IMR-90 (cell line): ENCODE measurements at regions not wholly inside any gene's neighbourhood (a gene's known extent, or its start where the extent isn't known, plus 50 kb on each side); places are given as distances from the start of the nearest gene placed in this dataset.

Source experiments
- ATAC-seq: fragments of 200-7000 bp; cut with Tn5 transposase; 2 replicates; pipeline ENCODE4 v1.9.1; 2020; ENCODE audit warnings: low read depth, mild to moderate bottlenecking, moderate library complexity
- BruUV-seq: library from RNA; stranded (reverse); fragments of 400-500 nt; replicated peaks from 2 replicates; lab custom pipeline; 2021; lab: Mats Ljungman, UMichigan
- CTCF ChIA-PET: fragments of 300-600 bp; formaldehyde crosslinking; extraction: SDS; loops from one replicate; lab custom pipeline; 2021; ENCODE audit warnings: antibody characterized with exemption; lab: Yijun Ruan, JAX
- POLR2A ChIA-PET: fragments of 300-600 bp; sonication (Branson Sonifier 250); formaldehyde crosslinking; loops from one replicate; lab custom pipeline; 2022; ENCODE audit warnings: antibody characterized with exemption; ENCODE audit not compliant: unreplicated experiment; lab: Charles Lee
- DNase-seq: peaks from one replicate; pipeline ENCODE4 v3.0.0; 2013
- H2AFZ ChIP-seq: replicated peaks from 2 replicates; pipeline ENCODE3; 2013; ENCODE audit warnings: low read length, mild to moderate bottlenecking; ENCODE audit not compliant: poor library complexity
- H2AK5ac ChIP-seq: 2 replicates; pipeline ENCODE4 v1.6.1; 2013; ENCODE audit warnings: low read depth, low read length, inconsistent platforms
- H2AK9ac ChIP-seq: replicated peaks from 2 replicates; pipeline ENCODE3; 2013; ENCODE audit warnings: mild to moderate bottlenecking, low read depth, low read length, moderate library complexity; ENCODE audit not compliant: poor library complexity
- H2BK120ac ChIP-seq: 2 replicates; pipeline ENCODE4 v1.6.1; 2013; ENCODE audit warnings: low read depth, low read length, inconsistent platforms
- H2BK15ac ChIP-seq: 3 replicates; pipeline ENCODE4 v1.6.1; 2013; ENCODE audit warnings: low read depth, low read length, inconsistent platforms
- H2BK20ac ChIP-seq: 2 replicates; pipeline ENCODE4 v1.6.1; 2013; ENCODE audit warnings: low read depth, mild to moderate bottlenecking, inconsistent platforms, low read length, moderate library complexity
- H2BK5ac ChIP-seq: 2 replicates; pipeline ENCODE4 v1.6.1; 2013; ENCODE audit warnings: mild to moderate bottlenecking, low read depth, low read length, inconsistent platforms; ENCODE audit not compliant: poor library complexity, severe bottlenecking
- H3K14ac ChIP-seq: replicated peaks from 2 replicates; pipeline ENCODE4 v1.6.1; 2013; ENCODE audit warnings: low read depth, low read length, inconsistent platforms
- H3K18ac ChIP-seq: 2 replicates; pipeline ENCODE4 v1.6.1; 2013; ENCODE audit warnings: low read depth, low read length, control low read depth
- H3K23ac ChIP-seq: 2 replicates; pipeline ENCODE4 v1.6.1; 2013; ENCODE audit warnings: low read depth, low read length, inconsistent platforms
- H3K27ac ChIP-seq: 2 replicates; pipeline ENCODE4 v1.5.1; 2013; ENCODE audit warnings: mild to moderate bottlenecking, control low read depth, low read length; ENCODE audit not compliant: insufficient read depth
- H3K27me3 ChIP-seq: 2 replicates; pipeline ENCODE4 v1.6.1; 2013; ENCODE audit warnings: low read length; ENCODE audit not compliant: control insufficient read depth, insufficient read depth
- H3K36me3 ChIP-seq: 2 replicates; pipeline ENCODE4 v1.6.1; 2013; ENCODE audit warnings: low read length, mixed read lengths; ENCODE audit not compliant: control insufficient read depth, insufficient read depth
- H3K4ac ChIP-seq: 2 replicates; pipeline ENCODE4 v1.6.1; 2013; ENCODE audit warnings: low read depth, low read length, inconsistent platforms
- H3K4me1 ChIP-seq: 2 replicates; pipeline ENCODE4 v1.6.1; 2013; ENCODE audit warnings: low read length, mixed read lengths; ENCODE audit not compliant: control insufficient read depth, insufficient read depth
- H3K4me2 ChIP-seq: 2 replicates; pipeline ENCODE4 v1.6.1; 2013; ENCODE audit warnings: low read depth, mild to moderate bottlenecking, control low read depth, low read length, moderate library complexity
- H3K4me3 ChIP-seq: 2 replicates; pipeline ENCODE4 v1.5.1; 2013; ENCODE audit warnings: low read depth, mild to moderate bottlenecking, control low read depth, low read length, moderate library complexity; ENCODE audit not compliant: insufficient read depth
- H3K56ac ChIP-seq: 2 replicates; pipeline ENCODE4 v1.6.1; 2013; ENCODE audit warnings: low read length, inconsistent platforms; ENCODE audit not compliant: insufficient read depth; ENCODE audit errors: extremely low read depth
- H3K79me1 ChIP-seq, 2 experiments: 2 replicates each; pipeline ENCODE4 v1.6.1; 2013; ENCODE audit warnings: low read length in 2 of 2, inconsistent platforms in 1 of 2, low read depth in 1 of 2
- H3K9ac ChIP-seq: 2 replicates; pipeline ENCODE4 v1.6.1; 2013; ENCODE audit warnings: low read depth, low read length, control low read depth
- H3K9me1 ChIP-seq: 2 replicates; pipeline ENCODE4 v1.6.1; 2013; ENCODE audit warnings: low read length, inconsistent platforms; ENCODE audit not compliant: insufficient read depth
- H3K9me3 ChIP-seq: 2 replicates; pipeline ENCODE4 v1.6.1; 2013; ENCODE audit warnings: low read length; ENCODE audit not compliant: control insufficient read depth, insufficient read depth
- H4K20me1 ChIP-seq: 2 replicates; pipeline ENCODE4 v1.6.1; 2013; ENCODE audit warnings: low read length, inconsistent platforms; ENCODE audit not compliant: insufficient read depth
- H4K5ac ChIP-seq: 2 replicates; pipeline ENCODE4 v1.6.1; 2013; ENCODE audit warnings: mild to moderate bottlenecking, low read depth, low read length, control low read depth
- H4K8ac ChIP-seq, 2 experiments: 2 replicates each; pipeline ENCODE4 v1.6.1; 2013; ENCODE audit warnings: low read depth in 2 of 2, low read length in 2 of 2, control low read depth in 1 of 2, inconsistent platforms in 1 of 2
- H4K91ac ChIP-seq: 2 replicates; pipeline ENCODE4 v1.6.1; 2013; ENCODE audit warnings: low read depth, low read length, inconsistent platforms; ENCODE audit not compliant: insufficient read depth
- BHLHE40 ChIP-seq: fragments of 150-350 bp; IDR thresholded peaks from 2 replicates; pipeline ENCODE4 v1.6.1; 2016; ENCODE audit warnings: mild to moderate bottlenecking, low read depth, low read length
- CEBPB ChIP-seq: IDR thresholded peaks from 2 replicates; pipeline ENCODE4 v1.6.1; 2012; ENCODE audit warnings: low read depth, low read length, improper control_type of control experiment
- CHD1 ChIP-seq: IDR thresholded peaks from 2 replicates; pipeline ENCODE4 v1.6.1; 2012; ENCODE audit warnings: low read depth, low read length, improper control_type of control experiment
- CTCF ChIP-seq: conservative IDR thresholded peaks from 2 replicates; pipeline ENCODE4 v1.5.1; 2012; ENCODE audit warnings: mild to moderate bottlenecking, low read depth, low read length, improper control_type of control experiment
- ELK1 ChIP-seq: fragments of 150-350 bp; IDR thresholded peaks from 2 replicates; pipeline ENCODE4 v1.6.1; 2016; ENCODE audit warnings: low read depth, mild to moderate bottlenecking, low read length, moderate library complexity, borderline replicate concordance
- FOS ChIP-seq: fragments of 150-350 bp; IDR thresholded peaks from 2 replicates; pipeline ENCODE4 v1.6.1; 2016; ENCODE audit warnings: low read depth, low read length
- MAFK ChIP-seq: IDR thresholded peaks from 2 replicates; pipeline ENCODE4 v1.6.1; 2012; ENCODE audit warnings: low read depth, low read length, improper control_type of control experiment
- MAZ ChIP-seq: IDR thresholded peaks from 2 replicates; pipeline ENCODE4 v1.6.1; 2012; ENCODE audit warnings: low read depth, mild to moderate bottlenecking, low read length, improper control_type of control experiment, moderate library complexity, borderline replicate concordance
- NFE2L2 ChIP-seq: fragments of 150-350 bp; IDR thresholded peaks from 2 replicates; pipeline ENCODE4 v1.6.1; 2016; ENCODE audit warnings: low read depth, mild to moderate bottlenecking, low read length
- RAD21 ChIP-seq: IDR thresholded peaks from 2 replicates; pipeline ENCODE4 v1.6.1; 2012; ENCODE audit warnings: low read length, improper control_type of control experiment
- RCOR1 ChIP-seq: IDR thresholded peaks from 2 replicates; pipeline ENCODE4 v1.6.1; 2012; ENCODE audit warnings: mild to moderate bottlenecking, low read length, improper control_type of control experiment; ENCODE audit not compliant: insufficient replicate concordance
- SMC3 ChIP-seq: fragments of 150-350 bp; IDR thresholded peaks from 2 replicates; pipeline ENCODE4 v1.6.1; 2016; ENCODE audit warnings: low read depth, mild to moderate bottlenecking, antibody characterized with exemption, low read length, moderate library complexity
- USF2 ChIP-seq: fragments of 150-350 bp; IDR thresholded peaks from 2 replicates; pipeline ENCODE4 v1.6.1; 2017; ENCODE audit warnings: mild to moderate bottlenecking, antibody characterized with exemption, low read length, low read depth
- WGBS, 2 experiments: methylation state at CpG; one replicate each; pipeline versions ENCODE4 v1.1.5 to v1.1.7; 2013; ENCODE audit warnings: missing lambda C conversion rate in 2 of 2; ENCODE audit not compliant: insufficient read length in 1 of 2; ENCODE audit errors: extremely low coverage in 2 of 2; 5-methylcytosine and 5-hydroxymethylcytosine counted together
- dilution Hi-C: fragments of 300-500 bp; cut with HindIII; formaldehyde crosslinking; loops from one replicate; pipeline ENCODE4 v1.14.3; 2018; ENCODE audit warnings: low sequenced_read_pairs; ENCODE audit not compliant: unreplicated experiment
- in situ Hi-C: fragments of 300-500 bp; cut with MboI; formaldehyde crosslinking; loops from 3 replicates; pipeline ENCODE4 v1.14.3; 2019; ENCODE audit warnings: low sequenced_read_pairs, inconsistent platforms, mixed read lengths
- intact Hi-C: fragments of 100-400 bp; cut with micrococcal nuclease; formaldehyde crosslinking; loops from 2 replicates; pipeline ENCODE4 v1.10.0; 2022

GRCh38 chr11:134981835-134982234 lies 569.8 kb upstream of the B3GAT1 start:
- H4K8ac ChIP-seq = no peak overlapping the region
- H2AK5ac ChIP-seq = no peak overlapping the region
- intact Hi-C loops = no loop called here
- H4K91ac ChIP-seq = no peak overlapping the region
- H2BK120ac ChIP-seq = no peak overlapping the region
- peaks cover 12% of the 10 kb centered on the region for H3K9me3 ChIP-seq
- no peak overlapping the region for H2BK15ac ChIP-seq
- no peak overlapping the region for H4K5ac ChIP-seq
- dilution Hi-C loops = no loop called here
- WGBS, 2 experiments = no CpG with 5 or more reads among the region's 4 CpGs
- no peak overlapping the region for H3K23ac ChIP-seq
- no peaks in the 10 kb centered on the region for H3K27me3 ChIP-seq
- no peak overlapping the region for H2AFZ ChIP-seq
- no peaks in the 10 kb centered on the region for H4K20me1 ChIP-seq
- no peak overlapping the region for H3K4me3 ChIP-seq
- no peak for DNase-seq
- CTCF ChIA-PET = no interaction called here
- H2AK9ac ChIP-seq = no peak overlapping the region
- H3K9ac ChIP-seq = no peak overlapping the region
- BruUV-seq = no TSS peak
- no peaks in the 10 kb centered on the region for H3K79me1 ChIP-seq
- no peak overlapping the region for H3K4me2 ChIP-seq
- H3K27ac ChIP-seq = no peak overlapping the region
- H2BK5ac ChIP-seq = no peak overlapping the region
- no peak overlapping the region for H3K18ac ChIP-seq
- in situ Hi-C loops = no loop called here
- POLR2A ChIA-PET = no interaction called here
- no peak overlapping the region for H2BK20ac ChIP-seq
- no peak overlapping the region for H3K56ac ChIP-seq
- no peaks in the 10 kb centered on the region for H3K36me3 ChIP-seq
- H3K9me1 ChIP-seq = no peaks in the 10 kb centered on the region
- ATAC-seq = no peak
- TF ChIP-seq CEBPB = no peak
- TF ChIP-seq NFE2L2 = no peak
- TF ChIP-seq RAD21 = no peak
- no peak for TF ChIP-seq USF2
- TF ChIP-seq MAFK = no peak
- TF ChIP-seq SMC3 = no peak
- no peak for TF ChIP-seq CTCF
- TF ChIP-seq ELK1 = no peak
- no peak for TF ChIP-seq FOS
- TF ChIP-seq RCOR1 = no peak
- no peak for TF ChIP-seq BHLHE40
- TF ChIP-seq CHD1 = no peak
- no peak for TF ChIP-seq MAZ
- no peak overlapping the region for H3K14ac ChIP-seq
- H3K4me1 ChIP-seq = no peaks in the 10 kb centered on the region
- H3K4ac ChIP-seq = no peak overlapping the region
